HG03439 (cell line): ENCODE measurements at regions not wholly inside any gene's neighbourhood (a gene's known extent, or its start where the extent isn't known, plus 50 kb on each side); places are given as distances from the start of the nearest gene placed in this dataset.
"Not testable (repeated sequence)": the region's sequence is repeated elsewhere in the genome, so short reads cannot be mapped to it uniquely, and the experiment has no call there.

Source experiments
- ATAC-seq: cut with Tn5 transposase; IDR thresholded peaks from one replicate; pipeline ENCODE4 v1.9.1; 2021; ENCODE audit warnings: mild to moderate bottlenecking, moderate library complexity; ENCODE audit not compliant: unreplicated experiment

DNA sequence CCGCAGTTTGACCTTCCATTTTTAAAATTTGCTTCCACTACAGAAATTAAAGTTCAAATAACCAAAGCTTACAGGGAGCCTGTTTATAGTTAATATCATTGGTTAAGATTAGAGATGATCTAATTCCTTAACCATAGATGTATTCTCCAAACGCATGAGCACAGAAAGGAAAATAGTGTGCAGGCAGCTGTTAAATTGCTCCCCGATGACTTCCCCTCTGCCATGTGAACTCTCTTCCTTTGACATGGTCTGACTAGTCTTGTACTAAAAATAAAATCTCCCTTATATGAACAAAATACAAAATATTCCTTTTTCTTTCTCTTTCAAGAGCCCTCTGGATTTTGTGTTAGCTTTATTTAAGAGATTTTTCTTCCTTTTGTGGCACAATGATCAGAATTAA, 507.6 kb upstream of the AMELY start:
- no peak for ATAC-seq

DNA sequence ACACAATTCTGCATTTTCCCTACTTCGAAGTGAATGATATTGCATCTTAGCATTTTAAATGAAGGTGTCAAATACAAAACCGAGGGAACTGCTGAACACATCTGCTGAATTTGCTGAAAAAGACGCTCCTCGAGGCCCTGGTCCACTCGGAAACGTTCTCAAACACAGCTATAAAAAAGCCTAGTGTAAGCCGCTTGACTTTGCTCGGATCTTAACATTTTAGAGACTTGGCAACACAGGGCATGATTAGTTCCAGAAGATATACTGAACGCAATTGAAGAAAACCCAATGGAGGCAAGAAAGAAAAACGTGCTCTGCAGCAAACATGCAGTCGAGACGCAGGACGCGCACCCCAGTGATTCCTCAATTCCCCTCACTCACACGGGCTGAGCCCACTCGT, 506.4 kb upstream of the AMELY start:
- no peak for ATAC-seq

DNA sequence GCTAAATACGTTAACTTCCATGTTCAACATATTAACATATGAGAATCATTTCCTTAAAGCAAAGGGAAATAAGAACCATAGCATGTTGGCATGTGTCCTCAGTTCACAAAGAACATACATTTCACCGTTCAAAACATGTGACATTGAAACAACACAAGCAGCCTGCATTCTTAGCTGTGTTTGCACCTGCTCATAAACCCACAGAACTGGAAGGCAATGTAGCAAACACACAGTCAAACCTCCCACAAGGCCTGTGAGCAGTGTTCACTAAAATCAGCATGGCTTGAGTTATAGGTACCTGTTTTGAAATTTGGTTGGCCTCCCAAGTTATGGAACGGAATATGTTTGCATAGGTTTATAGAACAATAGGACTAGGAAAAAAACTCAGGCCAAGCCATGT, 504.9 kb upstream of the AMELY start:
- ATAC-seq = no peak

DNA sequence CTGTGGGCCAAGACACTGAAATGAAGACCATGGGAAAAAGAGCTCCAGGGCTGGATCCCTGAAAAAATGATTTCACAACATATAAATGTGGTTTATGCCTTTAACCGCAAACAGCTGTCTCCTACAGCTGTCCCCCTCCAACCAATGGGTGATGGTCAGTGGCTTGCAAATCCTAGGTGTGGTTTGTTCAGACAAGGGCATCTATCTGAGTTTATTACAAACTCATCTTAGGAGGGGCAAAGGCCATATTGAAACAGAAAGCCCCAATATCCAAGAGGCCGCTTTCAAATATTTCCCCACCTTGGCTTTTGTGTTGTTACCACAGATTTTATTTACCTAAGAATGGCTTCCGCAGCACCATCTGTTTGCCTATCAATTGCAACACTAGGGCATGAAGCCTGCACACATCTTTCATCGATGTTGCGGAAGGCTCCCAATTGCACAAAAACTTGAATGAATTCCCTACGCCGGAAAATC, 503.6 kb upstream of the AMELY start:
- no peak for ATAC-seq

DNA sequence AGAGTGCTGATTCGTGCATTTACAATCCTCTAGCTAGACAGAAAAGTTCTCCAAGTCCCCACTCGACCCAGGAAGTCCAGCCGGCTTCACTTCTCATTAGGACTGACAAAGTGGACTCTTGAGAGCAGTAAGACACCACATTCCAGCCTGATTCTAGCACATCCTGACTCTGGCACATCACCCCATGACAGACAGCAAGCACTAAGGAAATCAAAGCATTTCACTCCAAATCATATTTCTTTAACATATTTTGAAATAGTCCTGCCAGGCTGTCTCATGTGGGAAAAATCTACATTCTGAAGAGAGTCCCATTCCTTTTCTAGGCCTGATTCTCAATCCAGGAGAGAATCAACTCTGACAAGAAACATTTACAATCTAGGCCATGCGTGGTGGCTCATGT, 478.5 kb upstream of the AMELY start:
- ATAC-seq = no peak

DNA sequence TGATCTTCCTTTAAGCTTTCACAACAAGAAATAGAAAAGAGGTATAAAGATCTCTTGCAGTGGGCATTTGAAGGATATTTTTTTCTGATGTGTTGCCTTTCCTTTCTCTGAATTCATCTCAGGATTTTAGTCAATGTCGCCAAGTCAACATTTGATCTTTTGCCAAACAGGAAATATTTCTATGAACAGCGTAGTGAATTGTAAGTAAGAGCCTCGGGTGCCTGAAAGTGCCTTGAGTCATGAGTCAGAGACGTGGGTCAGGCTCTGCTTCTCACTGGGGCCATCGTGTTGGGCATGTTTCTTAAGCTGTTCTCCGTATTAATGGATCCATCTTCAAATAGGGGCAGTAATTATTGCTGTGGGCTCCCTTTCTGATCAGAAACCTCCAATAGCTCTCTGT, 471.4 kb upstream of the AMELY start:
- no peak for ATAC-seq

DNA sequence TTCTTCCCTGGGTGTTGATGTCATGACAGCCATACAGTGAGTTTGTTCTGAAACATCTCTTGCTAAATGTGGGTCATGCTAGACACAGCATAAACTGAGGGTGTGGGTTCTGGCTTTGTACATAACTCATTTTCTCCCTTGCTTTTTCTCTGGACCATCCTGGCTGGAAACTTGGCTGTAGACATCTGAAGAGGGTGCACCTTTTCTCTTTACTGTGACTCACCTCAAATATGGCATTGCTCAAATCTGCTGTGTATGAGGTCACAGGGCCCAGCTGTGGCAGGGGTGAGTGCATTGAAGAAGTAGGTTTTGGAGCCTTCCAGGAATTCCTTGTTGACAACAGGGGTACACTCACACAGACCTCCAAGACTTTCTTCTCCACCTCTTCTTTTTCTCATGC, 465.5 kb upstream of the AMELY start:
- no peak for ATAC-seq

DNA sequence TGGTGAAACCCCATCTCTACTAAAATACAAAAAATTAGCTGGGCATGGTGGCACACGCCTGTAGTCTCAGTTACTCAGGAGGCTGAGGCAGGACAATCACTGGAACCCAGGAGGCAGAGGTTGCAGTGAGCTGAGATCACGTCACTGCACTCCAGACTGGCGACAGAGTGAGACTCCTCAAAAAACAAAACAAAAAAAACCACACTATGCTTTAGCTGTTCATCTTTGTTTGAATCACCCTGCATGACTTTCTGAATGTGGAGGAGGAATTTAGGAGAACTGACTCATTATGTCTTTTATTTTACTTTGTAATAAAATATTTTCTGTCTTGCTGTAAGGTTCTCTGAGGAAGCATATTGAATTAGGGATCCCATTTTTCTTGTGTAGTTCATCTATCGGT, 462.9 kb upstream of the AMELY start:
- not testable (repeated sequence) for ATAC-seq

DNA sequence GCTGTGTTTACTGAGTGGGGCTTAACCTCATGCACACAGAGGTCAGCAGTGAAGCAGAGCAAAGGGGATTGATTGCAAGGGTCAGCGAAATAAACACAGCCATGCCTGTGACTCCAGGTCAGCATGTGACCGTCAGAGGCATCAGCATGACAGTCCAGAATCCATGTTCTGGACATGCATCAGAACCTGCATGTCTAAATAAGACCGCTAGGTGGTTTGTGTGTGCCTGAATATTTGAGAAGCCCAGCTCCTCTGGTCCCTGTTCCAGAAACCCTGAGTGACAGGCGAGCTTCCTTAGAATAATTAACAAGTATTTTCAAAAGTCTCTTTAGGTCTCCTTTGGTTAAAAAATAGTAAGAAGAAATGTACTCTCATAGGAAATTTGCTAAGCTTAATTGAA, 460.4 kb upstream of the AMELY start:
- ATAC-seq = not testable (repeated sequence)

DNA sequence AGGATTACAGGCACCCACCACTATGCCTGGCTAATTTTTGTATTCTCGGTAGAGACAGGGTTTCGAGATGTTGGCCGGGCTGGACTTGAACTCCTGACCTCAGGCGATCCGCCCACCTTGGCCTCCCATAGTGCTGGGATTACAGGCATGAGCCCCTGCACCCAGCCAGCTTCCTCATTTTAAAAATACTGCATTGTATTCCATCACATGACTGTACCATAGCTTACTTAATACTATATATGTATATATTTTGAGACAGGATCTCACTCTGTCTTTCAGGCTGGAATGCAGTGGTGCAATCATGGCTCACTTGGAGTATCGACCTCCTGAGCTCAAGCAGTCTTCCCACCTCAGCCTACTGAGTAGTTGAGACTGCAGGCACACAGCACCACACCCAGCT, 459.5 kb upstream of the AMELY start:
- ATAC-seq = not testable (repeated sequence)

DNA sequence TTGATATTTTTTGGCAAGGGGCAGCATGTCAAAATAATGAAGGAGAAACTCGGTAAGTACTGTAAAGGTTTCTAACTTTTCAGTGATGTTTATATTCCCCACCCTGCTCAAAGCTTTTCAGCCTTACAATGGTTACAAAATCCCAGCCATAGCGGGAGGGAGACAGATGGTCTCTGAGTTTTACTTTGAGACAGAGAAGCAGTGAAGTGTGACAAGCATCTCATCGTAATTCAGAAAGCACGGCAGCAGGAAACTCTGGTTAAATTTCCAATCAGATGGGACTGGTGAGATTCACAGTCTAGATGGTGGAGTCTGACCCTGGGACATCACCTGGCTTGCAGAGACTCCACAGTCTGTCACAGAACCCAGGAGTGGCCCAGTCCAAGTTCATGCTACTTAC, 448.0 kb upstream of the AMELY start:
- ATAC-seq = no peak

DNA sequence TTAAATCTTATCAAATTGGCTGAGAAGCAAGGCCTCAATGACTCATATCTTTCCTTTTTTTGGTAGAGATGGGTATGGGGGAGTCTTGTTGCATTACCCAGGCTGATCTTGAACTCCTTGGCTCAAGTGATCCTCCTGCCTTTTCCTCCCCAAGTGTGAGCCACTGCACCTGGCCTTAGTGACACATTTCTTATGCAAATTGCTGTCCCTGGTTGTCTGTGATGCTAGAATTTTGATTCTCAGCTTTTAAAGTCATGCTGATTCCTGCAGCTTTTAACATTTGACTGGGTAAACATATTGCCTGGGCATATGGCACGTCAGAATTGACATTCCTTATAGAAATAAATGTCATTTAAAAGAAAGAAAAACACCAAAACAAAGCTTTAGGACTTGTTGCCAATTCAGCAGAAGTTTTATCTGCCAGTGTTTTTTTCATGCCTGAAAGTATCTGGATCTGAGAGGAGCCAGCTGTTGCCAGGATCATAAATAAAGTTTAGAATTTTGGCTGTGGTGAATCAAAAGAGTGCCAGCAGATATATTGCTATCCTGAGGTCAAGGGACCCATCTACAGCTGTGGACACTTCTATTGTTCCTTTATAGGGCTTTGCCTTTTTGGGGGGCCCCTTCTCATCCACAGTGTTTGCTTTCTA, 446.7 kb upstream of the AMELY start:
- ATAC-seq = no peak

DNA sequence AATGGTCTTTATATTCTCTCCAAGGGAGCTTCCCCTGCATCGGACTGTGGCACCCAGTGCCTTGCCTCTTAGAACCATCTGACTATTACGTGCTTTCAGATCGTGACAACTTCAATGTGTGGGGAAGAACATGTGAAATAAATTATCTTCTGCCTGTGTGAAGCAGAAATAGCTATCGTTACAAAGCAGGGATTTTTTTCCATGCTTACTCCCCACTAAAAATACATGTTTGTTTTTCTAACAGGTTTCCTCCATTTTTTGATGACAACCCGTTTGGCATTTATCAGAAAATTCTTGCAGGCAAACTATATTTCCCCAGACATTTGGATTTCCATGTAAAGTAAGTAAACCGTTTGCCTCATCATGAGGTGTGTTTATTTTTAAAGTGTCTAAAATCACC, 444.3 kb upstream of the AMELY start:
- ATAC-seq = not testable (repeated sequence)

DNA sequence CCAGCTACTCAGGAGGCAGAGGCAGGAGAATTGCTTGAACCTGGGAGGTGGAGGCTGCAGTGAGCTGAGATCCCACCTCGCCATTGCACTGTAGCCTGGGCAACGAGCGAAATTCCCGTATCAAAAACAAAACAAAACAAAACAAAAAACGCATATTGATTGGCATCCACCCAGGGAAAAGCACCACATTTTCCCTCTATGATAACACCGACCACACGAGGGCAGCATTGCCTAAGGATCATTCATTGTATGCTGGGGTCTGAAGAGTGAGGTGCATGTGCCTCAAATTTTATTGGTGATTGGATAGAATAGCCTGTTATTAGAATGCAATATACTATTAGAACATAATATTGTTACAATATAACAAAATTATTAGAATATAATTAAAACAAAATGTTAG, 433.1 kb upstream of the AMELY start:
- ATAC-seq = no peak

DNA sequence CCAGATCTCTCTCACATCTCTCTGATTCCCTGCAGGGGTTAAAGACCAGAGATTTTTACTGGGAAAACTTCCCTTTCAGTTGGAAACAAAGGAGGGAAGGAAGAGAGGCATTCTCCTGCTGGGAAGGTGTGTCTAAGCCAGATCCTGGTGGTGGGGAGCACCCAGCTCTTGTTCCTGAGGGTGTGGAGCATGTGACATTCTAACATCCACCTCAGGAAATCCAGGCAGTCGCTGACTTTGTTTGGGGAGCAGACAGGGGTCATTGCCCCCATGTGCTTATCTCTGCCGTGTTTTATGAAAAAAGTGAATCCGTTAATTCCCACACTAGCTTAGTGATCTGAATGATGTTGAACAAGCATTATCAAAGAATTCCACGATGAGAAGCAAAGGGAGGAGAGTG, 431.7 kb upstream of the AMELY start:
- no peak for ATAC-seq

DNA sequence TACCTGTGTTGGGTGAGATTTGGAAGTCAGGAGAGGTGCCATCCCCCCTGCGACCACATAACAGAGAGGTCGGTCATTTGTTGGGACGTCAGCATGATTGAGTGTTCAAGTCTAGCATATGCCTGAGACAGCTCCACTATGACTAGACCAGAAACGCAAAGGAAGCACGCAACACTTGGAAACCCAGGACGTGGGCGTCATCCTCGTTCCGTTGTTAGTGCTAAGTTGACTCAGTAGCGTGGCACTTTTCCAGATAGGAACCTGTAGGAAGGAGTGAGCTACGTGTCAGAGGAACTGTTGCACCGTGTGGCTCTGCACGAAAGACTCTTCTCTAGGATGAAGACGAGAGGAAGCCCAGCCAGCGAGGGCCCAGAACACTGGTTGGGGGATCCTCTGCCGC, 431.2 kb upstream of the AMELY start:
- not testable (repeated sequence) for ATAC-seq

DNA sequence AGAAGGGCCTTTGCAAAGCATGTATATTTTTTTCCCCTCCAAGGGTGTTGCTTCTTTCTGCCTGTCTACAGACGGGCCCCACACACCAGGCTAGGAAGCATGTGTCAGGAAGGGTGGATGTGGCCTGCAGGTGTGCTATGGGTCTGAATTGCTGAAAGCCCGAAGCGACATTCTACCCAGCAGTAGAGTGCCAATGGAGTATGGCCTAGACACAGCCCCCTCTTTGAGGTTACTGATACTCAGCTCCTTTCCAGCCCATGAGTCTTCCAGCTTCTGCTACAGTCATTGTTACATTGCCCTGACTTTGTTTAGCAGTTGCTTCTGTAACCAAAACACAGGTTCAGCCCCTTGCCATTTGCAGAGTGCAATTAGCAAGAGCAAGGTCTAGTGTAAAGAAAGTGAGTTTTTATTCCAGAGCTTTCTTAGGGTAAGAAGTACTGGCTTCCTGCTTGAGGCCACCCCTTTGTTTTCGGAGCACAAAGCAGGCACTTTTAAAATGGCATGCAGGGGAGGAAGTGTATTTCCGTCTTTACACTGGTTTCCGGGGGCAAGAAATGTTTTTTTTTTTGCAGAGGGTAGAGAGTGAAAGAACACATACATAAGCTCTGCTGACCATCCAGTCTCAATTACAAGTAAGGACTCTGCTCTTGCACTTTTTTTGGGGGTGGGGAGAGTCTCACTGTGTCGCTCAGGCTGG, 428.0 kb upstream of the AMELY start:
- ATAC-seq = no peak

DNA sequence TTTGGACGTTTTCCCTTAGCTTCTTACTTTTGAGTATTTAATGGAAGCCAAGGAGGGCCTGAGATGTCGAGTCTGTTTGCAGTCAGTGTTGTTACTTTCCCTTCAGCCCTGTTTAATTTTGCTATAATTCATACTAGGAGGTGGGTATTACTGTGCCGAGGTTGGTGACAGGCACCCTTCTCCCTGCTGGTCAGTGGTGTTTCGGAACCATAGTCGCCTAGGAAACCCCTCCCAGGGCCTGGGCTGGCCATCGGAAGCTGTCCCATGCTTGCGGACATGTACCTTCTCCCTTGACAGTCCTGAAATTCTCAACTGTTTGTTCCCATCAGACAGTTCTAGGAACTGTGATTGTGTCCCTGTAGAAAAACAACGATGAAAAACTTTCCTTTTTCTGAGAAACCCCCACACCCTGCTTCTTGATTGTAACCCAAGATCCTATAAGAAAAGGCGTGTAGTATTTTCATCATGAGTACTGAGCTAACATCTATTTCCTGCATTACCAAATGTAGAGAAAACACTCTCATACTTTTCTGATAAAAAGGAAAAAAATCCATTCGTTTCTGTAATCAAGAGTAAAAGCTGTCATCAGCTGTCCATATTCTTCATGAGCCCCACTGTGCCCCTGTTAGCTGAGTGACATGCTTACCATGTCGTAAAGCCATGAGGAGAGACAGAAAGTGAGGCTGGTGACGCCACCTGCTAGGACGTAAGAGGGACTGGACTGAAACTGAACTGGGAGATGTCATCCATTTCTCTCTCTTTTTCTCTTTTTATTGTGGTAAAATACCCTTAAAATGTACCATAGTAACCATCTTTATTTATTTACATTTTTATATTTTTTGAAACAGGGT, 424.7 kb upstream of the AMELY start:
- ATAC-seq = no peak

DNA sequence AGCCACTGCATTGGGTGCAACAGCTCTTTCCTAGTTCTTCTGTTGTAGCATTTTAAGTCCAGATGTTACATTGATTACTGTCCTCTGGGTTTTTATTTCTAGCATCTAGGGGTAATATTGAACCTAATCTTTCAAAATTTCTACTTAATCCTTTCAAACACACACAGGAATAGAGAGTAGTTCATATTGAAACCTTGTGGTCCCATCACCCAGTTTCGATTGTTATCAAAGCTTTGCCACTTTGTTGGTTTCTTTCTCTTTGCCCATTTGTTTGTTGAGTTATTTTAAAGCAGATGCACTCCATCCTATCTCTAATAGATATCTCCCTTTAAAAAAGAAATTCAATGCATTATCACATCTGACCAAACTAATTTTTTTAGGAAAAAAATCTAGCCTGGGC, 422.9 kb upstream of the AMELY start:
- no peak for ATAC-seq

DNA sequence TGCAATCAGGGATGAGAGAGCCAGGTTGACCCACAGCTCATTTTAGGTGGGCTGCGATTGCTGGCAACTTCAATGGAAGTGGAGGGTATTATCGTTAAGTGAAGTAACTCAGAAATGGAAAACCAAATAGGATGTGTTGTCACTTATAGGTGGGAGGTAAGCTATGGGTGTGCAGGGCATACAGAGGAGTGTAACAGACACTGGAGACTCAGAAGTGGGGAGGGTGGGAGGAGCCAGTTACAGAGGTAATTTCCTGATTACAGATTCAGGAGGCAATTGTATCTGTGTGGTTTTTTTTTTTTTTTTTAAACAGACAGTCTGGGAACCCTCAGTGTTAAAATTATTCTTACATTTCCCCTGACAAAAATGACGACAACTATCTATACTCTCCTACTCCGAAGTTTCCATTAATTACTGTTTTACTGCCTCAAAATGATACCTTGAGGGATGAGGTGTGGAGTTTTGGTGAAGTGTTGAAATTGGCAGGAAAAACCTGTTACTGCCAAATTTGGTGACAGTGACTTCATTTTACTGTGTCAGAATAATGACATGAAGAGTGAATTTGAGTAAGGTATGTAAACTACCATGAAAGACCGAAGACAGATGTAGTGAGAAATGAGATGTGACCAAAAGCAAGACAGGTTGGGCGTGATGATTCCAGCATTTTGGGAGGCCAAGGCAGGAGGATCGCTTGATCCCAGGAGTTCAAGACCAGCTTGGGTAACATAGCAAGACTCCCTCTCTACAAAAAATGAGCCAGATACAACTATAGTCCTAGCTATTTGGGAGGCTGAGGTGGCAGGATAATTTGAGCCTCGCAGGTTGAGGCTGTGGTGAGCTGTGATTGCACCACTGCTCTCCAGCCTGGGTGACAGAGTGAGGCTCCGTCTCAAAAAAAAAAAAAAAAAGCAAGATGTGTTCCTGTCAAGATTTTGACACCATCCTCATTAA, 415.0 kb upstream of the AMELY start:
- no peak for ATAC-seq

DNA sequence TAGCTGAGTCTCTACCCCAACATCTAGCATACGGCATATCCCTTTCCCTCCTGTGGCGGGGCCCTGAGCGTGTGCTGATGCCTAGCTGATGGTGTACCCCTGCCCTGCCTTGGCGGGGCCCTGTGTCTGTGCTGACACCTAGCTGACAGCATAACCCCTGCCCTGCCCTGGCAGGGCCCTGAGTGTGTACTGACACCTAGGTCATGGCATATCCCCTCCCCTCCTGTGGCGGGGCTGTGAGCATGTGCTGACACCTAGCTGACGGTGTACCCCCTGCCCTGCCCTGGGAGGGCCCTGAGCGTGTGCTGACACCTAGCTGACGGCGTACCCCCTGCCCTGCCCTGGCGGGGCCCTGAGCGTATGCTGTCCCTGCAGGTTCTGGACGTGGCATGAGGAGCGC, 414.0 kb upstream of the AMELY start:
- no peak for ATAC-seq
